IPS-18c (cell line): ENCODE measurements at regions not wholly inside any gene's neighbourhood (a gene's known extent, or its start where the extent isn't known, plus 50 kb on each side); places are given as distances from the start of the nearest gene placed in this dataset.

Experiments used
- H3K4me3 ChIP-seq: 2 replicates; pipeline ENCODE4 v1.7.0; 2013; ENCODE audit warnings: low read depth, mild to moderate bottlenecking, low read length, moderate library complexity; ENCODE audit not compliant: insufficient read depth
- H3K9me3 ChIP-seq: one replicate; pipeline ENCODE4 v1.6.1; 2013; ENCODE audit warnings: mild to moderate bottlenecking, low read length, moderate library complexity; ENCODE audit not compliant: control insufficient read depth, insufficient read depth

DNA sequence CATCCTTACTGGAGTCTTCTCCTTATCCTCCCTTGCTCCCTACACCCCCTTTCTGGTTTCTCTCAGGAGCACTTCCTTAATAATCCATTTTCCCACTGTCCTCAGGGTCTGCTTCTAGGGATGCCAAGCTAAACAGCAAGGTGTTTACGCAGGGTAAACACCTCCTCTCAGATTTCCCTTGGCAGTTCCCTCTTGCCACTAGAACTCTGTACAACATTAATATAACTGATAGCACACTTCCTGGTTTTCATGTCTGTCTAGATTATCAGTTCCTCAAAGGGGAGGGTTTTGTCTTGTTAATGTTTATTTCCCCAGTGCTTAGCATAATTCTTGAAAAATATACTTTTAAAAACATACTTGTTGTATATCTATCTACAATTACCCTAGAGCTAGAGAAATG, 118.0 kb upstream of the SLC24A5 start:
- H3K4me3 ChIP-seq = no peak overlapping the region

DNA sequence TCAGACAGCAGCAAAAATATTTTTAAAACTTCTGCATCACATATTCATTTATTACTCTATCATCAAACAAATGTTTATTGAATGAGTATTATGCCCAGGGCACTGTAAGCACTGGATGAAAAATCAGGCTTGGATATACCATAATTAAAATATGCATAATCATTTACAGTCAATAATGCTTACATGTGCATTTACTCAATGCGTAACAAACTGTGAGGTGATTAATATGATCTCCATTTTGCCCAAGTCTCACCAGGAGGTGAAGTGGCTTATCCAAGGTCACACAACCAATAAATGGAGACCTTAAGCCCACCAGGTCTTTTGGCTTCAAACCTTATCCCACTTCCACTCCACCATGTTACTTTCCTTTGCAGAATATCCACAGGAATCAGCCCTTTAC, 117.3 kb upstream of the SLC24A5 start:
- Histone ChIP-seq H3K9me3 (no peaks in the 10 kb centered on the region), H3K4me3 (no peak overlapping the region)

More for the DNA sequence above, 118.0 kb upstream of the SLC24A5 start:
- no peaks in the 10 kb centered on the region for H3K9me3 ChIP-seq

GRCh38 chr15:48005077-48005476, 115.7 kb upstream of the SLC24A5 start:
- Histone ChIP-seq H3K4me3 (no peak overlapping the region), H3K9me3 (no peaks in the 10 kb centered on the region)

DNA sequence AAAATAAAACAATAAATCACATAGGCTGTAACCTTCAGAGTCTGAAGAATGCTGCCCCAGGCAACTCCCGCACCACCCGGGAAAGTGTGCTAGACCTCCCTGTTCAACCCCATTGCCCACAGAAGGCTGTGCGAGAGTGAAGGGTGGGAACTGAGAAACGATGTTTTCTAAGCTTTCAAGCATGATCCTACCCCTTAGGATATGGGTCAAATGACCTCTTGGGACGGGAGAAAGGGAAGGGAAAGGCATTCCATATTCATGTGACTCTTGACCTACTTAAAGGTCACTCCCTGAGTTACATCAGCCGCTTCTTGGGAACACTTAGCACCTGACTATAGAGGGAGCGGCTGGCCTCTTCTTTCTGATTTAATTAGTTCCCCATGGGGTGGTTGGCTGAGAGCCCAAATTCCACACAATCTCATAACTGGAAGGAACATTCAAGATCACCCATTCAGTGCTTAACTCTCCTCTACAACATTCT, 114.7 kb upstream of the SLC24A5 start:
- Histone ChIP-seq H3K4me3 (no peak overlapping the region), H3K9me3 (no peaks in the 10 kb centered on the region)

- no peak overlapping the region for H3K4me3 ChIP-seq
- no peaks in the 10 kb centered on the region for H3K9me3 ChIP-seq
Observed at GRCh38 chr15:48010316-48010715, 110.5 kb upstream of the SLC24A5 start.

DNA sequence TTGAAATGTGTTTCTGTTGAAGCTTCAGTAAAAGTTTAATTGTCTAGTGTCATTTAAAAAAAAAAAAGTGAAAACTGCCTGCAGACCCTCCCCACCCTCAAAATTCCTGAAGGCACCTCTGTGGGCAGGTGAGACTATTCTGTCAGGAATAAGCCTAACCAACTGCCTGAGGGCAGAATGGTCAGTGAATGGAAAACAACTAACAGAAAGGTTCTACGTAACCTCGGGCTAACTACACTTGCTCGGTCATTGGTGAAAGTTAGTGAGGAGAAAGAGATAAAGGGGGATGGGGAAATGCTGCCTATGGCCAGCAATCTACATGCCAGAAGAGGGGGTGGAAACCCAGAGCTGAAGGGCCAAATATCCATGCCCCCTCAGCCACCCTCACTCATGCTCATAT, 108.6 kb upstream of the SLC24A5 start:
- no peak overlapping the region for H3K4me3 ChIP-seq
- no peaks in the 10 kb centered on the region for H3K9me3 ChIP-seq

DNA sequence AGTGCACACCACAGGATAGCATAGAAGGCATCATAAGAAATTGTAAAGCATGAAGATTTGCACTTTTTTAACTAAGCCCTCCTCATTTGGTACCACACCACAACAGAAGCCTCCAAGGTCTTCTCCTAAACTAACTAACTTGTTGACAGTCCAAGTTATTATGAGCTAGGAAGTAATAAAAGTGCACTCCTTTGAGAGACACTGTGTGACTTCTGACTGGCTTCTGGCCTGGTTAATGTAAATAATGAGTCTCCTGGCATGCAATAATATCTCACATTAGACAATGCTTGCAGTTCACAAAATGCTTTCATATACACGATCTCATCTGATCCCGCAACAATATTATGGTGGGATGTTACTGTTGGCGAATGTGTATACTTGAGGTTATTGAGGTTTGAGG, 103.9 kb upstream of the SLC24A5 start:
- Histone ChIP-seq H3K9me3 (no peaks in the 10 kb centered on the region), H3K4me3 (no peak overlapping the region)

GRCh38 chr15:48017747-48018146, 103.0 kb upstream of the SLC24A5 start:
- Histone ChIP-seq H3K4me3 (no peak overlapping the region), H3K9me3 (no peaks in the 10 kb centered on the region)

DNA sequence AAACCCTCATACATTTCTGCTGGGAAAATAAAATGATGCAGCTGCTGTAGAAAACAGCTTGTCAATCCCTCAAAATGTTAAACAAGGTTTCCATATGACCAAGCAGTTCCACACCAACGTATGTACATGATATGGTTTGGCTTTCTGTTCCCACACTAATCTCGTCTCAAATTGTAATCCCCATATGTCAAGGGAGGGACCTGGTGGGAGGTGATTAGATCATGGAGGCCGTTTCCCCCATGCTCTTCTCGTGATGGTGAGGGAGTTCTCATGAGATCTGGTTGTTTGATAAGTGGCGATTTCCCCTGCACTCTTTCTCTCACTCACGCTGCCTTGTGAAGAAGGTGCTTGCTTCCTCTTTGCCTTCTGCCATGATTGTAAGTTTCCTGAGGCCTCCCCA, 100.6 kb upstream of the SLC24A5 start:
- Histone ChIP-seq H3K4me3 (no peak overlapping the region), H3K9me3 (no peaks in the 10 kb centered on the region)

DNA sequence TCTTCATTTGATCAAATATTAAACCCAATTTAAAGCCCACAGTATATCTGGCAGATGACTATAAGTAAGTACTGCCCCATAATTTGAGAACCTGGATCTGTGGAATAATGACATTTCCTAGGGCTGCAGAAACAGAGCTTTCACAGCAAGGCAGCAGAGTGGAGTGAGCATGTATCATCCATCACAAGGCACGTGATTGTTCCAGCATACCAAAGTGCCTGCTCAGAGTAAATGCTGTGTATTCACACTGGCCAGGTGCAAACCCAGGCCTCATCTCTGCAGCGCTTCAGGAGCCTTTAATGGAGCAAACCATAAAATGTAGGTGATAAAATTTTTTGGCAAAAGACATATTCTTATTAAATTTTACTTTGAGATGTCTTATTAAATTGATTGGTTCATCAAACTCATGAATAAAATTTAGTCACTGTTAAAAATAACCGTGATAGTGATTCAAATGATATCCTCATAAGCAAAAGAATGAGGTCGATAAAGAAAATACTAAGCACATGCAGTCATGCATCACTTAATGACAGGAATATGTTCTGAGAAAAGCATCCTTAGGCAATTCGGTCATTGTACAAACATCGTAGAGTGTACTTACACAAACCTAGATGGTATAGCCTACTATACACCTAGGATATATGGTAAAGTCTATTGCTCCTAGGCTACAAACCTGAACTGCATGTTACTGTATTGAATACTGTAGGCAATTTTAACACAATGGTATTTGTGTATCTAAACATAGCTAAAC, 99.3 kb upstream of the SLC24A5 start:
- Histone ChIP-seq H3K4me3 (no peak overlapping the region), H3K9me3 (no peaks in the 10 kb centered on the region)

- H3K4me3 ChIP-seq = no peak overlapping the region
- H3K9me3 ChIP-seq = no peaks in the 10 kb centered on the region
Observed at GRCh38 chr15:48025118-48025517, 95.7 kb upstream of the SLC24A5 start.

DNA sequence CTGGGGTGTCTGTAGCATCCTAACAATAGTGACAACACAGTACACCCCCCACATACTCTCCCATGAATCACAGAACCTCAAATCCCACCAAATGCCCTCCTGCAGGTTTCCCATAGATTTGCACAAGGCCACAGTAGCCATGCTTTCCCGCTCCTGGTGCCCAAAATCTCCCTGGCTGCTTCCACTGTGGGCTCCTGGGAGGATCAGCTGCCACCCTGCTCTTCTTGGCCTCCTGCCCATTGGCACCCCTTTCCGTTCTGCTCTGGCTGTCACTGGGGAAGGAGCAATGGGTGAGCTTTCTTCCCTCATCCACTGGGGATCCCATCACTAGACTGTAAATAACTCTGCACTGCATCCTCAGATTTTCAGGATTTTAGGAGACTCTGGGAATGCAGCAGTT, 92.1 kb upstream of the SLC24A5 start:
- Histone ChIP-seq H3K9me3 (no peaks in the 10 kb centered on the region), H3K4me3 (no peak overlapping the region)

DNA sequence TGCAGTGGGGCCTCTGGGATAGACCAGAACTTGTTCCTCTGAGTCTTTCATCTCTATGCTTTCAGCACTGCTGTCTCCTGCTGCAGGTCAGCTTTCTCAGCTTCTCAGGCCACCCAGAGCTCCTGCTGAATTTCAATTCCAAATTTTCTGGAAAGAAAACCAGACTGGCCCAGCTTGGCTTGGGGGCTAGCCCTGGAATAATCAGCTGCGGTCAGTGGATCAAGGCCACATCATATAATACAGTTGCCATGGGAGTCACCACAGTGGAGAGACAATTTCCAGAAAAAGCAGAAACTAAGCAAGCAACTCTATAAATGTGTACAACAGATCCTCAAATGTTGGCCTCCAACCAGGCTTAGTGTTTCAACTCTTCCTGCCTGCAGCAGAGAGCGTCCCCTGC, 91.1 kb upstream of the SLC24A5 start:
- no peak overlapping the region for H3K4me3 ChIP-seq

DNA sequence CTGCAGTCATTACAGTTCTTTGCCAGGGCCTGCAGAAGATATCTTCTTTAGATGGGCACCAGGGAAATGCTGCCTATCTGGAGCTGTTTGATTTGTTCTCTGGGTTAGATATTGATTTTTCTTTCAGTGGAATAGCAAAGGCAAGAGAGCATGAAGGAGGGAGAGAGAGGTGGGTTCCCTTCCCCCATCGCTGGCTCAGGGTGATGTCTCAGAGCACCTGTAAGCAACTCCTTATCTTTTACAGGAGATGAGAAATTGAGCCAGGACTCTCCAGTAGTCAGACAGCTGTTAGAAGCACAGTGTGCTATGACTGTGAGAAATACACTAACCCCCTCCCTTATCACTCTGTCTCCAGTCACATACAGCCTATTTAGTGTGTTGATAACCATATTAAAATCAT, 89.3 kb upstream of the SLC24A5 start:
- H3K4me3 ChIP-seq = no peak overlapping the region
- no peaks in the 10 kb centered on the region for H3K9me3 ChIP-seq

More for the DNA sequence above, 91.1 kb upstream of the SLC24A5 start:
- H3K9me3 ChIP-seq = no peaks in the 10 kb centered on the region

DNA sequence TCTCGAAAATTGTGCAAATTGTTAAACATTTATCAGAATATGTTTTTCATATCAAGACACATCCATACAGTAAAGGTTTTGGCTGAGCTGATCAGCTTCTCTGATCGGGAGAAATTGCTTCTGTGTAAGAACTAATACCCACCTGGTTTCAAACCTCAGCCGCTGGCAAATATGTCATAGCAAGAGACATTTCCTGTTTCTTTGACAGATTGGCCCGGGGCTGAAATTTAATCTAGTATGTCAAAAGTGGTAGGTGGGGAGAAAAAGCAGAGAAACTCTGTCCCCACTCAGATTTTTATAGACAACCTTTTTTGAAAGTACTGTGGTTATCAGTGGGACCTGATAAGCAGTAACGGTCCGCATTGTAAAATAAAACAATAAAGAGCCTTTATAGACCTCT, 88.8 kb upstream of the SLC24A5 start:
- no peaks in the 10 kb centered on the region for H3K9me3 ChIP-seq
- H3K4me3 ChIP-seq = no peak overlapping the region

- H3K9me3 ChIP-seq = no peaks in the 10 kb centered on the region
- H3K4me3 ChIP-seq = no peak overlapping the region
Observed at GRCh38 chr15:48032911-48033310, 87.9 kb upstream of the SLC24A5 start.

DNA sequence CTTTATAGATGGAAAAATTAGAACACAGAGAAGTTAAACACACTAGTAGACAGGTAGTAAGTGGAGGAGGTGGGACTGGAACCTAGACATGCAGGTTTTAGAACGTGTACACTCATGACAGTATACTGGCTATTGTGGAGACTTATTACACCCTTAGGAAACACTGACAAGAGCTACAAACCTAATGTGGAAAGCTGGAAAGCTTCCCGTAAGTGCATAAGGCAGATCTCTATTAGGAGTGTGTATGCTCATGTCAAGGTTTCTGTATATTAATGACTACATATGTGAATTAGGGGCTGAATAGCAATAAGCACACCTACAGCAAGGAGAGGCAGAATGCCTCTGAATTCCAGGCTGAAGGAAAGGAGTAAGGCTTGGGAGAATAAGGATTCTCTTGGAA, 82.6 kb upstream of the SLC24A5 start:
- Histone ChIP-seq H3K9me3 (peaks cover 4% of the 10 kb centered on the region), H3K4me3 (no peak overlapping the region)

- no peak overlapping the region for H3K4me3 ChIP-seq
- peaks cover 4% of the 10 kb centered on the region for H3K9me3 ChIP-seq
Observed at GRCh38 chr15:48040166-48040817, 80.5 kb upstream of the SLC24A5 start.
